ENCODE measurements at regions not wholly inside any gene's neighbourhood (a gene's known extent, or its start where the extent isn't known, plus 50 kb on each side); places are given as distances from the start of the nearest gene placed in this dataset.

- Histone ChIP-seq H3K4me1 (ENCODE audit: low read depth) (no peaks in the 10 kb centered on the region), H3K27ac (no peak overlapping the region), H3K9me3 (ENCODE audit: low read depth) (no peaks in the 10 kb centered on the region), H3K27me3 (no peaks in the 10 kb centered on the region), H3K4me3 (no peak overlapping the region), H3K36me3 (no peaks in the 10 kb centered on the region)
- DNase-seq (ENCODE audit: low read depth in 1 of 2, low spot score in 1 of 2), result no peak
- TF ChIP-seq CTCF (IDR thresholded peaks at IDR 0.05; ENCODE audit: low read depth, low read length), result no peak
Observed at GRCh38 chr14:87419925-87420324, 573.1 kb downstream of the GALC start.

- Histone ChIP-seq H3K4me1 (ENCODE audit: low read depth) (peaks cover 6% of the 10 kb centered on the region), H3K36me3 (no peaks in the 10 kb centered on the region), H3K27me3 (no peaks in the 10 kb centered on the region), H3K4me3 (no peak overlapping the region), H3K27ac (no peak overlapping the region), H3K9me3 (ENCODE audit: low read depth) (no peaks in the 10 kb centered on the region)
- TF ChIP-seq CTCF (IDR thresholded peaks at IDR 0.05; ENCODE audit: low read depth, low read length), result no peak
- no peak for DNase-seq (ENCODE audit: low read depth in 1 of 2, low spot score in 1 of 2)
Observed at GRCh38 chr14:87411370-87411769, 581.6 kb downstream of the GALC start.

- peaks cover 12% of the 10 kb centered on the region for H3K4me1 ChIP-seq (ENCODE audit: low read depth)
- H3K27ac ChIP-seq, result no peak overlapping the region
- no peak overlapping the region for H3K4me3 ChIP-seq
- TF ChIP-seq CTCF (IDR thresholded peaks at IDR 0.05; ENCODE audit: low read depth, low read length), result no peak
- H3K27me3 ChIP-seq, result no peaks in the 10 kb centered on the region
- no peak for DNase-seq (ENCODE audit: low read depth in 1 of 2, low spot score in 1 of 2)
- H3K36me3 ChIP-seq, result no peaks in the 10 kb centered on the region
- H3K9me3 ChIP-seq (ENCODE audit: low read depth), result no peaks in the 10 kb centered on the region
Observed at GRCh38 chr14:87409393-87409792, 583.6 kb downstream of the GALC start.

- no peak for TF ChIP-seq CTCF (IDR thresholded peaks at IDR 0.05; ENCODE audit: low read depth, low read length)
- peak in 1 of 2 donors; percentile 18 for DNase-seq (ENCODE audit: low read depth in 1 of 2, low spot score in 1 of 2)
- Histone ChIP-seq H3K9me3 (ENCODE audit: low read depth) (no peaks in the 10 kb centered on the region), H3K4me3 (no peak overlapping the region), H3K36me3 (no peaks in the 10 kb centered on the region), H3K27me3 (no peaks in the 10 kb centered on the region), H3K4me1 (ENCODE audit: low read depth) (peaks cover 12% of the 10 kb centered on the region), H3K27ac (no peak overlapping the region)
Observed at GRCh38 chr14:87407344-87407743, 585.6 kb downstream of the GALC start.

GRCh38 chr14:87405563-87405962 is 587.4 kb downstream of the GALC start:
- Histone ChIP-seq H3K4me3 (no peak overlapping the region), H3K36me3 (no peaks in the 10 kb centered on the region), H3K27me3 (no peaks in the 10 kb centered on the region), H3K27ac (no peak overlapping the region), H3K4me1 (ENCODE audit: low read depth) (peaks cover 12% of the 10 kb centered on the region), H3K9me3 (ENCODE audit: low read depth) (no peaks in the 10 kb centered on the region)
- TF ChIP-seq CTCF (IDR thresholded peaks at IDR 0.05; ENCODE audit: low read depth, low read length), result no peak
- DNase-seq (ENCODE audit: low read depth in 1 of 2, low spot score in 1 of 2), result no peak

GRCh38 chr14:87397499-87397898 is 595.5 kb downstream of the GALC start:
- no peak for TF ChIP-seq CTCF (IDR thresholded peaks at IDR 0.05; ENCODE audit: low read depth, low read length)
- DNase-seq (ENCODE audit: low read depth in 1 of 2, low spot score in 1 of 2), result no peak
- Histone ChIP-seq H3K36me3 (no peaks in the 10 kb centered on the region), H3K27ac (no peak overlapping the region), H3K4me1 (ENCODE audit: low read depth) (no peaks in the 10 kb centered on the region), H3K9me3 (ENCODE audit: low read depth) (no peaks in the 10 kb centered on the region), H3K4me3 (no peak overlapping the region), H3K27me3 (no peaks in the 10 kb centered on the region)
